HEK293T (cell line): ENCODE measurements at regions not wholly inside any gene's neighbourhood (a gene's known extent, or its start where the extent isn't known, plus 50 kb on each side); places are given as distances from the start of the nearest gene placed in this dataset.
A peak's percentile ranks its signal among the peaks of the same experiment; 100 is the strongest.

Experiments used
- CTCF ChIA-PET: fragments of 350-600 bp; formaldehyde crosslinking; extraction: SDS; loops from one replicate; lab custom pipeline; 2021; ENCODE audit warnings: antibody characterized with exemption, inconsistent platforms; lab: Yijun Ruan, JAX
- POLR2A ChIA-PET: fragments of 350-600 bp; formaldehyde crosslinking; extraction: SDS; loops from one replicate; lab custom pipeline; 2020; ENCODE audit warnings: antibody characterized with exemption, inconsistent platforms; lab: Yijun Ruan, JAX
- DNase-seq: peaks from one replicate; pipeline ENCODE4 v3.0.0; 2012; ENCODE audit warnings: mixed read lengths; ENCODE audit errors: extremely low spot score
- ARNT ChIP-seq: fragments of 450-650 bp; IDR thresholded peaks from 2 replicates; pipeline ENCODE4 v1.6.1; 2017; ENCODE audit warnings: mild to moderate bottlenecking
- BHLHE40 ChIP-seq: fragments of 450-650 bp; IDR thresholded peaks from 2 replicates; pipeline ENCODE4 v1.6.1; 2016; ENCODE audit warnings: mild to moderate bottlenecking, moderate library complexity, borderline replicate concordance
- CTBP1 ChIP-seq: fragments of 450-650 bp; IDR thresholded peaks from 2 replicates; pipeline ENCODE4 v1.6.1; 2016; ENCODE audit warnings: borderline replicate concordance
- ELF4 ChIP-seq: fragments of 450-650 bp; IDR thresholded peaks from 2 replicates; pipeline ENCODE4 v1.6.1; 2017; ENCODE audit warnings: antibody characterized with exemption
- FOXA1 ChIP-seq: fragments of 450-650 bp; IDR thresholded peaks from 2 replicates; pipeline ENCODE4 v1.6.1; 2016; ENCODE audit warnings: mild to moderate bottlenecking
- FOXK2 ChIP-seq: fragments of 450-650 bp; IDR thresholded peaks from 2 replicates; pipeline ENCODE4 v1.6.1; 2016; ENCODE audit warnings: mild to moderate bottlenecking
- FOXM1 ChIP-seq: fragments of 450-650 bp; IDR thresholded peaks from 2 replicates; pipeline ENCODE4 v1.6.1; 2017; ENCODE audit warnings: mild to moderate bottlenecking, borderline replicate concordance
- HDGF ChIP-seq: fragments of 450-650 bp; IDR thresholded peaks from 2 replicates; pipeline ENCODE4 v1.6.1; 2017; ENCODE audit warnings: antibody characterized with exemption, borderline replicate concordance
- L3MBTL2 ChIP-seq: fragments of 450-650 bp; conservative IDR thresholded peaks from 2 replicates; pipeline ENCODE4 v1.6.1; 2016; ENCODE audit warnings: mild to moderate bottlenecking
- LEF1 ChIP-seq: fragments of 450-650 bp; IDR thresholded peaks from 2 replicates; pipeline ENCODE4 v1.6.1; 2017; ENCODE audit warnings: mild to moderate bottlenecking, borderline replicate concordance
- NFRKB ChIP-seq: fragments of 450-650 bp; IDR thresholded peaks from 2 replicates; pipeline ENCODE4 v1.6.1; 2016; ENCODE audit warnings: mild to moderate bottlenecking, moderate library complexity
- PKNOX1 ChIP-seq: fragments of 450-650 bp; IDR thresholded peaks from 2 replicates; pipeline ENCODE4 v1.6.1; 2016
- SP1 ChIP-seq: fragments of 450-650 bp; IDR thresholded peaks from 2 replicates; pipeline ENCODE4 v1.6.1; 2017
- SUZ12 ChIP-seq: fragments of 450-650 bp; IDR thresholded peaks from 2 replicates; pipeline ENCODE4 v1.6.1; 2016; ENCODE audit warnings: mild to moderate bottlenecking
- TARDBP ChIP-seq: fragments of 450-650 bp; IDR thresholded peaks from 2 replicates; pipeline ENCODE4 v1.6.1; 2016
- ZNF384 ChIP-seq: fragments of 450-650 bp; IDR thresholded peaks from 2 replicates; pipeline ENCODE4 v1.6.1; 2016

GRCh38 chr12:127284870-127285431 lies 982.0 kb upstream of the TMEM132C start:
- CTCF ChIA-PET = no interaction called here
- POLR2A ChIA-PET = no interaction called here
- DNase-seq = no peak
- TF ChIP-seq SUZ12 (no peak), FOXK2 (no peak), SP1 (no peak), ARNT (no peak), PKNOX1 (no peak), BHLHE40 (no peak), NFRKB (no peak)

GRCh38 chr12:127286281-127286680 lies 980.7 kb upstream of the TMEM132C start:
- TF ChIP-seq ELF4 = no peak
- TF ChIP-seq LEF1 = no peak
- no peak for TF ChIP-seq FOXM1
- no peak for TF ChIP-seq CTBP1
- TF ChIP-seq PKNOX1 = no peak
- TF ChIP-seq HDGF = no peak
- TF ChIP-seq TARDBP = no peak
- no peak for TF ChIP-seq FOXK2
- no peak for TF ChIP-seq FOXA1
- no peak for TF ChIP-seq ZNF384
- TF ChIP-seq NFRKB = no peak
- no peak for TF ChIP-seq BHLHE40
- TF ChIP-seq SP1 = no peak
- TF ChIP-seq L3MBTL2 = no peak
- no peak for TF ChIP-seq SUZ12
- TF ChIP-seq ARNT = no peak
- CTCF ChIA-PET = no interaction called here
- no peak for DNase-seq
- POLR2A ChIA-PET = no interaction called here

- POLR2A ChIA-PET = no interaction called here
- CTCF ChIA-PET = no interaction called here
- TF ChIP-seq FOXM1 (no peak), FOXK2 (no peak), NFRKB (no peak), FOXA1 (no peak), SP1 (no peak), ZNF384 (no peak), HDGF (no peak), SUZ12 (no peak), BHLHE40 (no peak), LEF1 (no peak), L3MBTL2 (no peak), PKNOX1 (no peak), ELF4 (no peak), CTBP1 (no peak), TARDBP (no peak), ARNT (no peak)
- no peak for DNase-seq
Observed at GRCh38 chr12:127287256-127287655, 979.7 kb upstream of the TMEM132C start.

GRCh38 chr12:127290251-127290650 lies 976.7 kb upstream of the TMEM132C start:
- CTCF ChIA-PET = no interaction called here
- no peak for DNase-seq
- TF ChIP-seq TARDBP = no peak
- no peak for TF ChIP-seq NFRKB
- TF ChIP-seq ARNT = no peak
- no peak for TF ChIP-seq PKNOX1
- no peak for TF ChIP-seq ZNF384
- no peak for TF ChIP-seq FOXA1
- TF ChIP-seq LEF1 = no peak
- TF ChIP-seq L3MBTL2 = no peak
- no peak for TF ChIP-seq SP1
- TF ChIP-seq FOXM1 = no peak
- no peak for TF ChIP-seq HDGF
- TF ChIP-seq BHLHE40 = no peak
- TF ChIP-seq ELF4 = no peak
- no peak for TF ChIP-seq SUZ12
- no peak for TF ChIP-seq FOXK2
- no peak for TF ChIP-seq CTBP1
- POLR2A ChIA-PET = no interaction called here

GRCh38 chr12:127292736-127293135 lies 974.2 kb upstream of the TMEM132C start:
- TF ChIP-seq ELF4 = no peak
- TF ChIP-seq L3MBTL2 = no peak
- TF ChIP-seq BHLHE40 = no peak
- TF ChIP-seq SUZ12 = no peak
- TF ChIP-seq ZNF384 = no peak
- no peak for TF ChIP-seq TARDBP
- TF ChIP-seq ARNT = no peak
- no peak for DNase-seq
- ChIA-PET POLR2A (no interaction called here), CTCF (no interaction called here)

- TF ChIP-seq TARDBP = no peak
- no peak for TF ChIP-seq SUZ12
- TF ChIP-seq ARNT = no peak
- TF ChIP-seq BHLHE40 = no peak
- TF ChIP-seq CTBP1 = no peak
- no peak for TF ChIP-seq ELF4
- no peak for TF ChIP-seq HDGF
- TF ChIP-seq NFRKB = no peak
- CTCF ChIA-PET = no interaction called here
- POLR2A ChIA-PET = no interaction called here
- peak; percentile 56 for DNase-seq
Observed at GRCh38 chr12:127293507-127294310, 973.3 kb upstream of the TMEM132C start.
